MM.1S (cell line): ENCODE measurements at regions not wholly inside any gene's neighbourhood (a gene's known extent, or its start where the extent isn't known, plus 50 kb on each side); places are given as distances from the start of the nearest gene placed in this dataset.

Experiments used
- EZH2 ChIP-seq: fragments of 300-600 bp; sonication (generic); optimal IDR thresholded peaks from 2 replicates; pipeline ENCODE3; 2017; ENCODE audit warnings: low read depth, mild to moderate bottlenecking, antibody characterized with exemption, low read length, mixed read lengths
- TF ChIP-seq, protein P1 (sequence below): fragments of 300-600 bp; sonication (generic); IDR thresholded peaks from 2 replicates; pipeline ENCODE4 v1.5.1; 2016; ENCODE audit warnings: antibody characterized with exemption, low read length, mixed read lengths

DNA sequence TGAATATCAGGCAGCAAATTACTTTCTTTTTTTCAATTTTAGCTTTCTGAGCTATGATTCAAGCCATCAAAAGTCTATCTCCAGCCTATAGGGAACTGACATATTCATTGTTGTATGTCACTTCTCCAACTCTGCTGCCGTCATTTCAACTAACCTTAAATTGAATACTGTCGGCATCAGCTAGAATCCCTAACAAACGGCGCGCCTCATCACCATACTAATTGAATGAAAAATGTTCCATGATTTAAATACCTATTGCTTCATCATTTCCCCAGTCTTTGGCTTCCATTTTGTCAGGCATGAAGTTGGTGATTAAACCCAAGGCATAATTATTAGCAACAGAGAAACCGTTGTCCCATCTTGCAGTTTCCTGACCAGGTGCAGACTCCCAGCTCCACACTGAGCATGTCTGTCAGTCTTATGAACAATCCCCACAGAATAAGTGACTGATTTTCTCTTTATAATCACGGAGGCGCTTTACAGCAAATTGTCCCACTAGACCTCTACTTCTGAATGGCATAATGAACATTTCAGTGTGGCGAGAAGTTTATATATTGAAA is 83.5 kb upstream of the NPY start:
- no peak for TF ChIP-seq EZH2
- TF ChIP-seq, protein P1, sequence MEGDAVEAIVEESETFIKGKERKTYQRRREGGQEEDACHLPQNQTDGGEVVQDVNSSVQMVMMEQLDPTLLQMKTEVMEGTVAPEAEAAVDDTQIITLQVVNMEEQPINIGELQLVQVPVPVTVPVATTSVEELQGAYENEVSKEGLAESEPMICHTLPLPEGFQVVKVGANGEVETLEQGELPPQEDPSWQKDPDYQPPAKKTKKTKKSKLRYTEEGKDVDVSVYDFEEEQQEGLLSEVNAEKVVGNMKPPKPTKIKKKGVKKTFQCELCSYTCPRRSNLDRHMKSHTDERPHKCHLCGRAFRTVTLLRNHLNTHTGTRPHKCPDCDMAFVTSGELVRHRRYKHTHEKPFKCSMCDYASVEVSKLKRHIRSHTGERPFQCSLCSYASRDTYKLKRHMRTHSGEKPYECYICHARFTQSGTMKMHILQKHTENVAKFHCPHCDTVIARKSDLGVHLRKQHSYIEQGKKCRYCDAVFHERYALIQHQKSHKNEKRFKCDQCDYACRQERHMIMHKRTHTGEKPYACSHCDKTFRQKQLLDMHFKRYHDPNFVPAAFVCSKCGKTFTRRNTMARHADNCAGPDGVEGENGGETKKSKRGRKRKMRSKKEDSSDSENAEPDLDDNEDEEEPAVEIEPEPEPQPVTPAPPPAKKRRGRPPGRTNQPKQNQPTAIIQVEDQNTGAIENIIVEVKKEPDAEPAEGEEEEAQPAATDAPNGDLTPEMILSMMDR: no peak
